ENCODE measurements at regions not wholly inside any gene's neighbourhood (a gene's known extent, or its start where the extent isn't known, plus 50 kb on each side); places are given as distances from the start of the nearest gene placed in this dataset.
A peak's percentile ranks its signal among the peaks of the same experiment; 100 is the strongest.

DNA sequence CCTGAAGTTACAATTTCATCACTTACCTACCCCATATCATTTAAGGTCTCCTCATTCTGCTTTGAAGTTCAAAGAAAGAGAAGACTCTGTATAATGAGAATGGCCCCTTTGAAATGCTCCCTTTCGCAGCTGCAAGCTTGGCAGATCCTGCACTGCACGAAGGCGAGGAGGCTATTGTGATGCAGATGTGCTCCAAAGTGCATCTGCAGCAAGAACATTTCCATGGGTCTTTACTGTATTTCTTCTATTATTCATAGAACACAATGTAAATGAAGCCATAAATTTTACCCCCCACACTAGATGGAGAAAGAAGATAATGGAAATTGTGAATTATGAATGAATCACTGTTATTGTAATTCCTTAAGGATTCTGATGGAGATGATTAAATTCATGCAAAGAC, 178.7 kb downstream of the CHD9NB start:
- Histone ChIP-seq H3K27ac (no peak overlapping the region), H3K27me3 (ENCODE audit: insufficient read depth, low read depth, severe bottlenecking) (no peaks in the 10 kb centered on the region), H3K36me3 (no peaks in the 10 kb centered on the region), H3K9me3 (ENCODE audit: severe bottlenecking) (no peaks in the 10 kb centered on the region), H3K4me3 (ENCODE audit: low read depth, low read length) (no peak overlapping the region)
- DNase-seq: no peak
- no peak for TF ChIP-seq CTCF (IDR thresholded peaks at IDR 0.05; ENCODE audit: low read depth, low read length)

GRCh38 chr16:52872731-52873130, 180.0 kb downstream of the CHD9NB start:
- Histone ChIP-seq H3K27me3 (ENCODE audit: insufficient read depth, low read depth, severe bottlenecking) (no peaks in the 10 kb centered on the region), H3K36me3 (no peaks in the 10 kb centered on the region), H3K9me3 (ENCODE audit: severe bottlenecking) (no peaks in the 10 kb centered on the region), H3K27ac (no peak overlapping the region), H3K4me3 (ENCODE audit: low read depth, low read length) (no peak overlapping the region)
- DNase-seq: no peak
- no peak for TF ChIP-seq CTCF (IDR thresholded peaks at IDR 0.05; ENCODE audit: low read depth, low read length)

GRCh38 chr16:52871481-52871880, 181.2 kb downstream of the CHD9NB start:
- TF ChIP-seq CTCF (IDR thresholded peaks at IDR 0.05; ENCODE audit: low read depth, low read length): no peak
- no peaks in the 10 kb centered on the region for H3K9me3 ChIP-seq (ENCODE audit: severe bottlenecking)
- H3K27ac ChIP-seq: no peak overlapping the region
- no peak for DNase-seq
- no peaks in the 10 kb centered on the region for H3K36me3 ChIP-seq
- H3K27me3 ChIP-seq (ENCODE audit: insufficient read depth, low read depth, severe bottlenecking): no peaks in the 10 kb centered on the region
- no peak overlapping the region for H3K4me3 ChIP-seq (ENCODE audit: low read depth, low read length)

DNA sequence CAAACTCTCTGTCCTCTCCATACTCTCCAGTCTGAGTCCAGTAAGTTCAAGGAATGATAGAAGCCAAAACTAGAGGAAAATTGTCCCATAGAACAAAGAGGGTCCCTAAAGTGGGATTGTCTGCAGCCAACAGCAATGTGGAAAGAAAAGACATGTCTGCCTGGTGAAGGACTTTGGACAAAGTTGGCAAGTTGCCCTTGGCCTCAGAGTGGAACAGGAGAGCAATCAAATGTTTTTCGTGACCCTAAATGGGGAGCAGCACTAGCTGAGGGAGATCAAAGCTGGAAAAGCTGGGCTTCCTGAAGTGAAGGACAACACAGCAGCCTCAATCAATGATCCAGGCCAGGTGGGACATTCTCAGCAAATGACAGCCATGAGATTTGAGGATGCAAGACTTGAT, 183.5 kb downstream of the CHD9NB start:
- no peak for DNase-seq
- TF ChIP-seq CTCF (IDR thresholded peaks at IDR 0.05; ENCODE audit: low read depth, low read length): no peak
- no peaks in the 10 kb centered on the region for H3K9me3 ChIP-seq (ENCODE audit: severe bottlenecking)
- H3K4me3 ChIP-seq (ENCODE audit: low read depth, low read length): no peak overlapping the region
- H3K36me3 ChIP-seq: no peaks in the 10 kb centered on the region
- H3K27me3 ChIP-seq (ENCODE audit: insufficient read depth, low read depth, severe bottlenecking): no peaks in the 10 kb centered on the region
- no peak overlapping the region for H3K27ac ChIP-seq

DNA sequence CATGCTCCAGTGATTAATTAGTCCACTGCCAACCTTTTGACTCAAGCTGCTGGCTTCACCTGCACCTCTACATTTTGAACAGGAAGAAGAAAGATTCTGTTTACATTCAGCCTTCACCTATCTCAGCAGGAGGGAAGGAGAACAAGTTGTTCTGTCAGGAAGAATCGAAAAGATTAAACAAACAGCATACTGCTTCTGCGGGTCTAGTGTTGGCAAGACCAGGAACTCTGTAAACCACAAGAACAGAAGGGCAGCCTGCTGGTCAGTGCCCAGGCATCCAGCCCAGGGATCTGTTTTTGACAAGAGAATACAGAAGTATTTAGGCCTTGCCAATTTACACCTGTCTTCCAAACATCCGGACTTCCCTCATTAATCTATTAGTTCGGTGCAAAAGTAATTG, 189.7 kb downstream of the CHD9NB start:
- Histone ChIP-seq H3K36me3 (no peaks in the 10 kb centered on the region), H3K27ac (no peak overlapping the region), H3K27me3 (ENCODE audit: insufficient read depth, low read depth, severe bottlenecking) (no peaks in the 10 kb centered on the region), H3K9me3 (ENCODE audit: severe bottlenecking) (no peaks in the 10 kb centered on the region), H3K4me3 (ENCODE audit: low read depth, low read length) (no peak overlapping the region)
- no peak for TF ChIP-seq CTCF (IDR thresholded peaks at IDR 0.05; ENCODE audit: low read depth, low read length)
- DNase-seq: no peak

- Histone ChIP-seq H3K27ac (no peak overlapping the region), H3K4me3 (ENCODE audit: low read depth, low read length) (no peak overlapping the region), H3K9me3 (ENCODE audit: severe bottlenecking) (no peaks in the 10 kb centered on the region), H3K27me3 (ENCODE audit: insufficient read depth, low read depth, severe bottlenecking) (no peaks in the 10 kb centered on the region), H3K36me3 (no peaks in the 10 kb centered on the region)
- peak; percentile 42 for TF ChIP-seq CTCF (IDR thresholded peaks at IDR 0.05; ENCODE audit: low read depth, low read length)
- DNase-seq: peak; percentile 18
Observed at GRCh38 chr16:52861614-52862022, 191.1 kb downstream of the CHD9NB start.

Data from WERI-Rb-1 (cell line).